ENCODE measurements at regions not wholly inside any gene's neighbourhood (a gene's known extent, or its start where the extent isn't known, plus 50 kb on each side); places are given as distances from the start of the nearest gene placed in this dataset.
"Not testable (repeated sequence)": the region's sequence is repeated elsewhere in the genome, so short reads cannot be mapped to it uniquely, and the experiment has no call there.

GRCh38 chr22:16679191-16679834, 86.7 kb upstream of the CCT8L2 start:
- peaks cover 8 to 11% of the 10 kb centered on the region in 2 experiments; a peak in 3 of 5 replicates for H3K27me3 ChIP-seq (ENCODE audit: control insufficient read depth in 2 of 2, insufficient read depth in 2 of 2, low read length in 2 of 2)
- FAIRE-seq = not testable (repeated sequence)

DNA sequence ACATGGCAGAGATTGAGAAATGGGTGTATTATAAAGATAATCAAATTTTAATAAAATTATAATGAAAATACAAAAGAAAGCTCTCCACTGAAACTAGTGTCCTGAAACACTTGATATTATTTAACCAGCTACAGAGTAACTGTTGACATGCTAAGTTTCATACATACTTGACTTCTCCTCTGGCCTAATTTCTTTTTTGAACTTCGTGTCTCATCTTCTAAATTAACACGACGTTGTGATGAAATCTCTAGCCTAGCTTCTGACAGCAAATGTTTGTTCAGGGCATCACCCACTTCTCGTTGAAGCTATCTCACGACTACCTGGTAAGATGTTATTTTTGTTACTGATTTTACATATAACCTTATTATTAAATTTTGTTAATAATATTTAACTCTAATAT, 80.8 kb upstream of the CCT8L2 start:
- H3K36me3 ChIP-seq (ENCODE audit: control insufficient read depth, insufficient read depth, low read length); H3K4me2 ChIP-seq (ENCODE audit: insufficient read depth, low read length); H3K79me2 ChIP-seq (ENCODE audit: control insufficient read depth, insufficient read depth, low read length); DNase-seq (ENCODE audit: extremely low read depth in 1 of 4, low spot score in 3 of 4); H3K4me1 ChIP-seq (replicated peaks in 1 of 2; ENCODE audit: control insufficient read depth in 2 of 2, insufficient read depth in 2 of 2, low read length in 2 of 2); H4K20me1 ChIP-seq (replicated peaks; ENCODE audit: control insufficient read depth, insufficient read depth, low read length); in situ Hi-C loops (cut with MboI); FAIRE-seq; H3K27me3 ChIP-seq (ENCODE audit: control insufficient read depth in 2 of 2, insufficient read depth in 2 of 2, low read length in 2 of 2); H3K4me3 ChIP-seq; CTCF ChIA-PET (ENCODE audit: low intra/inter-chr PET ratio); BruUV-seq (replicated peaks); H3K27ac ChIP-seq (ENCODE audit: extremely low read depth, low read depth, low read length); H3K9me1 ChIP-seq (ENCODE audit: control insufficient read depth, insufficient read depth, low read length); H3K9ac ChIP-seq (ENCODE audit: insufficient read depth in 1 of 2, low read depth in 2 of 2, low read length in 2 of 2); H2AFZ ChIP-seq (ENCODE audit: low read depth, low read length); ATAC-seq; intact Hi-C loops (cut with micrococcal nuclease); H3K9me3 ChIP-seq (replicated peaks; ENCODE audit: control insufficient read depth, insufficient read depth, low read depth, low read length): not testable (repeated sequence)
- under 1% methylated on average over 5 of the region's 5 CpGs for WGBS (ENCODE audit: insufficient coverage, low coverage, missing lambda C conversion rate)
- POLR2A ChIA-PET = interaction anchor here (0.7 to 1.1 kb wide), 3 partner anchors 8 to 42 kb away, joined by 3 to 6 read pairs (median 3); no protein-coding TSS in a partner anchor

More at GRCh38 chr22:16679191-16679834, 86.7 kb upstream of the CCT8L2 start:
- H4K20me1 ChIP-seq (replicated peaks; ENCODE audit: control insufficient read depth, insufficient read depth, low read length); H3K4me3 ChIP-seq; intact Hi-C loops (cut with micrococcal nuclease); H3K9ac ChIP-seq (ENCODE audit: insufficient read depth in 1 of 2, low read depth in 2 of 2, low read length in 2 of 2); H3K79me2 ChIP-seq (ENCODE audit: control insufficient read depth, insufficient read depth, low read length); ATAC-seq; H2AFZ ChIP-seq (ENCODE audit: low read depth, low read length); H3K36me3 ChIP-seq (ENCODE audit: control insufficient read depth, insufficient read depth, low read length); CTCF ChIA-PET (ENCODE audit: low intra/inter-chr PET ratio); H3K9me3 ChIP-seq (replicated peaks; ENCODE audit: control insufficient read depth, insufficient read depth, low read depth, low read length); H3K9me1 ChIP-seq (ENCODE audit: control insufficient read depth, insufficient read depth, low read length); H3K4me2 ChIP-seq (ENCODE audit: insufficient read depth, low read length); DNase-seq (ENCODE audit: extremely low read depth in 1 of 4, low spot score in 3 of 4); H3K27ac ChIP-seq (ENCODE audit: extremely low read depth, low read depth, low read length); H3K4me1 ChIP-seq (replicated peaks in 1 of 2; ENCODE audit: control insufficient read depth in 2 of 2, insufficient read depth in 2 of 2, low read length in 2 of 2); BruUV-seq (replicated peaks): not testable (repeated sequence)
- POLR2A ChIA-PET = interaction anchor here (0.8 to 1.3 kb wide), 2 partner anchors 10 to 12 kb away, joined by 3 to 4 read pairs; no protein-coding TSS in a partner anchor
- TF ChIP-seq CBX8 (IDR thresholded peaks at IDR 0.05; ENCODE audit: borderline replicate concordance, extremely low read depth, low read depth, low read length, poor library complexity, severe bottlenecking) (peak; percentile 94), BMI1 (IDR thresholded peaks at IDR 0.05; ENCODE audit: low read length) (0 out of 2 replicates have a peak, but pooled peaks have one; percentile 13), CBX2 (IDR thresholded peaks at IDR 0.05; ENCODE audit: insufficient read depth, low read length, poor library complexity, severe bottlenecking) (peak; percentile 81), NONO (IDR thresholded peaks at IDR 0.05; ENCODE audit: low read depth in 2 of 2, low read length in 1 of 2) (0 out of 4 replicates have a peak, but pooled peaks of 1 of the 2 experiments have one; percentile 20)
- in situ Hi-C loops (cut with MboI) = loop anchor here (25.0 kb wide), 1 partner anchor 167 kb away; no protein-coding TSS in a partner anchor
- 5% methylated on average over 5 of the region's 5 CpGs for WGBS (ENCODE audit: insufficient coverage, low coverage, missing lambda C conversion rate)

Measured in K562 (cell line).